ENCODE measurements at regions not wholly inside any gene's neighbourhood (a gene's known extent, or its start where the extent isn't known, plus 50 kb on each side); places are given as distances from the start of the nearest gene placed in this dataset.

- no peaks in the 10 kb centered on the region for H3K79me2 ChIP-seq (ENCODE audit: insufficient read depth, low read depth, low read length)
- CTCF ChIA-PET (ENCODE audit: unreplicated experiment) = no interaction called here
- no peak for DNase-seq (ENCODE audit: low spot score)
- no TSS peak for BruUV-seq (replicated peaks)
- POLR2A ChIA-PET = interaction anchor here (1.3 kb wide), 1 partner anchor 9 kb away, joined by 3 read pairs; no protein-coding TSS in a partner anchor
- no peak overlapping the region for H2AFZ ChIP-seq (ENCODE audit: low read length)
- no peak overlapping the region for H3K27ac ChIP-seq (ENCODE audit: low read depth, low read length, poor library complexity, severe bottlenecking)
- no peak overlapping the region for H3K4me3 ChIP-seq (ENCODE audit: low read depth, low read length, poor library complexity, severe bottlenecking)
- no peaks in the 10 kb centered on the region for H3K36me3 ChIP-seq (ENCODE audit: insufficient read depth, low read length)
- TF ChIP-seq EZH2phosphoT487 (IDR thresholded peaks at IDR 0.05; ENCODE audit: borderline replicate concordance, low read depth, low read length) = no peak
- H3K9me2 ChIP-seq (ENCODE audit: insufficient read depth, low read length) = 0 out of 2 replicates have a peak, but pooled peaks cover 3% of the 10 kb centered on the region
- intact Hi-C loops (cut with micrococcal nuclease; ENCODE audit: unreplicated experiment) = no loop called here
- no peaks in the 10 kb centered on the region for H3K4me1 ChIP-seq (ENCODE audit: insufficient read depth, low read length, poor library complexity, severe bottlenecking)
- no peak overlapping the region for H3K4me2 ChIP-seq (ENCODE audit: low read length)
- H4K20me1 ChIP-seq (ENCODE audit: insufficient read depth, low read length) = no peaks in the 10 kb centered on the region
- H3K9me3 ChIP-seq (ENCODE audit: low read length) = no peaks in the 10 kb centered on the region
Observed at GRCh38 chr1:79822053-79822452, 815.5 kb upstream of the ADGRL4 start.

DNA sequence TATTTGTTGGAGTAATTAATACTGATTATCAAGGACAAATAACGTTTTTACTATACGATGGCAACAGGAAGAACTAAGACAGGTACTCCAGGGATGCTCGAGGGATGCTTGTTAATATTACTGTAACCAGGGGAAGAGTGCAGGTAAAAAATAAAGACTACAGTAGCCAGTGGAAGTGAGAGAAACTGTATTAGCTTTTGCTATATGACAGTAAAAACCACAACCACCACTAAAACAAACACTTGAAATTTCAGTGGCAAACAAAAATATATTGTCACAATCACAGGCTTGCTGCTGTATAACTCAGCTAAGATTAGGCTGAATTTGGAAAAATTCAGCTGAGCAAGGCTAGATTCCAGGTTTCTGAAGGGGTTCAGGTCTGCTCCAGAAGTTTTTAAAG lies 812.6 kb upstream of the ADGRL4 start:
- ChIA-PET POLR2A (no interaction called here), CTCF (ENCODE audit: unreplicated experiment) (no interaction called here)
- no peaks in the 10 kb centered on the region for H3K79me2 ChIP-seq (ENCODE audit: insufficient read depth, low read depth, low read length)
- no peaks in the 10 kb centered on the region for H3K4me1 ChIP-seq (ENCODE audit: insufficient read depth, low read length, poor library complexity, severe bottlenecking)
- H3K27ac ChIP-seq (ENCODE audit: low read depth, low read length, poor library complexity, severe bottlenecking) = no peak overlapping the region
- TF ChIP-seq, protein P1, sequence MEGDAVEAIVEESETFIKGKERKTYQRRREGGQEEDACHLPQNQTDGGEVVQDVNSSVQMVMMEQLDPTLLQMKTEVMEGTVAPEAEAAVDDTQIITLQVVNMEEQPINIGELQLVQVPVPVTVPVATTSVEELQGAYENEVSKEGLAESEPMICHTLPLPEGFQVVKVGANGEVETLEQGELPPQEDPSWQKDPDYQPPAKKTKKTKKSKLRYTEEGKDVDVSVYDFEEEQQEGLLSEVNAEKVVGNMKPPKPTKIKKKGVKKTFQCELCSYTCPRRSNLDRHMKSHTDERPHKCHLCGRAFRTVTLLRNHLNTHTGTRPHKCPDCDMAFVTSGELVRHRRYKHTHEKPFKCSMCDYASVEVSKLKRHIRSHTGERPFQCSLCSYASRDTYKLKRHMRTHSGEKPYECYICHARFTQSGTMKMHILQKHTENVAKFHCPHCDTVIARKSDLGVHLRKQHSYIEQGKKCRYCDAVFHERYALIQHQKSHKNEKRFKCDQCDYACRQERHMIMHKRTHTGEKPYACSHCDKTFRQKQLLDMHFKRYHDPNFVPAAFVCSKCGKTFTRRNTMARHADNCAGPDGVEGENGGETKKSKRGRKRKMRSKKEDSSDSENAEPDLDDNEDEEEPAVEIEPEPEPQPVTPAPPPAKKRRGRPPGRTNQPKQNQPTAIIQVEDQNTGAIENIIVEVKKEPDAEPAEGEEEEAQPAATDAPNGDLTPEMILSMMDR (conservative IDR thresholded peaks at IDR 0.05; ENCODE audit: low read length) = no peak
- no peak for TF ChIP-seq EZH2phosphoT487 (IDR thresholded peaks at IDR 0.05; ENCODE audit: borderline replicate concordance, low read depth, low read length)
- H4K20me1 ChIP-seq (ENCODE audit: insufficient read depth, low read length) = no peaks in the 10 kb centered on the region
- 0 out of 2 replicates have a peak, but pooled peaks cover 4% of the 10 kb centered on the region for H3K9me2 ChIP-seq (ENCODE audit: insufficient read depth, low read length)
- no peak overlapping the region for H2AFZ ChIP-seq (ENCODE audit: low read length)
- DNase-seq (ENCODE audit: low spot score) = no peak
- no peak overlapping the region for H3K4me3 ChIP-seq (ENCODE audit: low read depth, low read length, poor library complexity, severe bottlenecking)
- no peaks in the 10 kb centered on the region for H3K9me3 ChIP-seq (ENCODE audit: low read length)
- intact Hi-C loops (cut with micrococcal nuclease; ENCODE audit: unreplicated experiment) = no loop called here
- H3K36me3 ChIP-seq (ENCODE audit: insufficient read depth, low read length) = no peaks in the 10 kb centered on the region
- H3K4me2 ChIP-seq (ENCODE audit: low read length) = no peak overlapping the region
- BruUV-seq (replicated peaks) = no TSS peak

DNA sequence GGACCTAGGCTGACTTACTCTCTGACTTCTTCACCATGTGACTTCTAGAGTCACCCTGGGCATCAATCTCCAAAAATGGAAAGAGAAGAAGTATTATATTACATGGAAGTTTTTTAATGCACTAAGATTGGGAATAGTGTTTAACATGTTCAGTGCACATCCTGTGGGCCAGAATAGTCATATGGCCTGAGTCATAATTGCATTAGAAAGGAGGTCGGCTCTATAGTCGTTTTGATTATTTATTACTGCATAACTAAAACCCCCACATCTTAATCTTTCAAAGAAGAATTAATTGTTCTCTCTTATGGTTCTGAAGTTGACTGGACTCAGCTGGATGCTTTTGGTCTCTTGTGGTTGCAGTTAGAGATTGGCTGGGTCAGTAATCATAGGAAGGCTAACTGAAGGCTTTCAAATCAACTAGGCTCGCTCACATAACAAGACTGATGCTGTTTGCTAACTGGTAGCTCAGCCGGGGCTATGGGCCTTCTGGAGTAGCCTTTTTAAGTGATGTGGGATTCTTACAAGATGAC lies 810.6 kb upstream of the ADGRL4 start:
- no peak overlapping the region for H3K4me3 ChIP-seq (ENCODE audit: low read depth, low read length, poor library complexity, severe bottlenecking)
- H3K4me1 ChIP-seq (ENCODE audit: insufficient read depth, low read length, poor library complexity, severe bottlenecking) = no peaks in the 10 kb centered on the region
- H3K27ac ChIP-seq (ENCODE audit: low read depth, low read length, poor library complexity, severe bottlenecking) = no peak overlapping the region
- ChIA-PET POLR2A (interaction anchor here (0.6 kb wide), 1 partner anchor 16 kb away, joined by 7 read pairs; no protein-coding TSS in a partner anchor), CTCF (ENCODE audit: unreplicated experiment) (no interaction called here)
- H3K9me2 ChIP-seq (ENCODE audit: insufficient read depth, low read length) = 0 out of 2 replicates have a peak, but pooled peaks cover 4% of the 10 kb centered on the region
- no peaks in the 10 kb centered on the region for H3K36me3 ChIP-seq (ENCODE audit: insufficient read depth, low read length)
- peak overlapping the region; percentile 26; the same call in 1 of the 2 replicates for H2AFZ ChIP-seq (ENCODE audit: low read length)
- no peak overlapping the region for H3K4me2 ChIP-seq (ENCODE audit: low read length)
- no TSS peak for BruUV-seq (replicated peaks)
- DNase-seq (ENCODE audit: low spot score) = no peak
- H3K9me3 ChIP-seq (ENCODE audit: low read length) = no peaks in the 10 kb centered on the region
- intact Hi-C loops (cut with micrococcal nuclease; ENCODE audit: unreplicated experiment) = no loop called here
- TF ChIP-seq, protein P1 (conservative IDR thresholded peaks at IDR 0.05; ENCODE audit: low read length) = no peak
- no peak for TF ChIP-seq EZH2phosphoT487 (IDR thresholded peaks at IDR 0.05; ENCODE audit: borderline replicate concordance, low read depth, low read length)
- no peaks in the 10 kb centered on the region for H4K20me1 ChIP-seq (ENCODE audit: insufficient read depth, low read length)
- no peaks in the 10 kb centered on the region for H3K79me2 ChIP-seq (ENCODE audit: insufficient read depth, low read depth, low read length)
